ENCODE measurements at regions not wholly inside any gene's neighbourhood (a gene's known extent, or its start where the extent isn't known, plus 50 kb on each side); places are given as distances from the start of the nearest gene placed in this dataset.

GRCh38 chr3:30302027-30302426 is 304.4 kb upstream of the TGFBR2 start:
- no peak for DNase-seq
- TF ChIP-seq GATA1 (IDR thresholded peaks at IDR 0.05; ENCODE audit: low read depth, low read length): no peak
- no peak for TF ChIP-seq POLR2A (IDR thresholded peaks at IDR 0.05; ENCODE audit: low read length)

- DNase-seq: no peak
These were observed 302.6 kb upstream of the TGFBR2 start for GRCh38 chr3:30303770-30304169.

GRCh38 chr3:30305021-30305420 is 301.4 kb upstream of the TGFBR2 start:
- TF ChIP-seq GATA1 (IDR thresholded peaks at IDR 0.05; ENCODE audit: low read depth, low read length) (no peak), POLR2A (IDR thresholded peaks at IDR 0.05; ENCODE audit: low read length) (no peak)
- no peak for DNase-seq

More at GRCh38 chr3:30303770-30304169, 302.6 kb upstream of the TGFBR2 start:
- no peak for TF ChIP-seq GATA1 (IDR thresholded peaks at IDR 0.05; ENCODE audit: low read depth, low read length)
- TF ChIP-seq POLR2A (IDR thresholded peaks at IDR 0.05; ENCODE audit: low read length): no peak

GRCh38 chr3:30306896-30307295 is 299.5 kb upstream of the TGFBR2 start:
- DNase-seq: no peak
- TF ChIP-seq POLR2A (IDR thresholded peaks at IDR 0.05; ENCODE audit: low read length) (no peak), GATA1 (IDR thresholded peaks at IDR 0.05; ENCODE audit: low read depth, low read length) (no peak)

GRCh38 chr3:30307372-30307950 is 298.9 kb upstream of the TGFBR2 start:
- TF ChIP-seq GATA1 (IDR thresholded peaks at IDR 0.05; ENCODE audit: low read depth, low read length) (no peak), POLR2A (IDR thresholded peaks at IDR 0.05; ENCODE audit: low read length) (no peak)
- DNase-seq: no peak

GRCh38 chr3:30308131-30308530 is 298.3 kb upstream of the TGFBR2 start:
- TF ChIP-seq POLR2A (IDR thresholded peaks at IDR 0.05; ENCODE audit: low read length) (no peak), GATA1 (IDR thresholded peaks at IDR 0.05; ENCODE audit: low read depth, low read length) (no peak)
- DNase-seq: no peak

- DNase-seq: no peak
- TF ChIP-seq POLR2A (IDR thresholded peaks at IDR 0.05; ENCODE audit: low read length) (no peak), GATA1 (IDR thresholded peaks at IDR 0.05; ENCODE audit: low read depth, low read length) (no peak)
These were observed 296.1 kb upstream of the TGFBR2 start for GRCh38 chr3:30309961-30310954.

DNA sequence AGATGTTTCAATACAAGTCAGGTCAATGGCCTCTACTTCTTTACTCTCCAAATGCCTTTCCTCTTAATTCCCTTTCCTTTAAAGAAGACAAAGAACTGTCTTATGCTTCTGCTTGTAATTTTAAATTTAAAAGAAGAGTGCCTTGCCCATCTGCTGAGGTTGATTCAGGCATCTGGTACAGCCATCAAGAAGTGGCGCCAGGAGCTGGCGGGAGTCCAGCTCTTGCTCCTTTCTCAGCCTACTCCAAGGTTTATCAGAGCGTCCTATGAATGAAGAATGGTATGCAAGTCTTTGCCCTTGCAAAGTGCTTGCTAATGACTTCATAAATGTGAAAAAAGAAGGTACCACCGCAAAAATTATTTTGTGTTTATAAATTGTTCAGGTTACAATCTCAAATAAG is 294.6 kb upstream of the TGFBR2 start:
- DNase-seq: no peak

DNA sequence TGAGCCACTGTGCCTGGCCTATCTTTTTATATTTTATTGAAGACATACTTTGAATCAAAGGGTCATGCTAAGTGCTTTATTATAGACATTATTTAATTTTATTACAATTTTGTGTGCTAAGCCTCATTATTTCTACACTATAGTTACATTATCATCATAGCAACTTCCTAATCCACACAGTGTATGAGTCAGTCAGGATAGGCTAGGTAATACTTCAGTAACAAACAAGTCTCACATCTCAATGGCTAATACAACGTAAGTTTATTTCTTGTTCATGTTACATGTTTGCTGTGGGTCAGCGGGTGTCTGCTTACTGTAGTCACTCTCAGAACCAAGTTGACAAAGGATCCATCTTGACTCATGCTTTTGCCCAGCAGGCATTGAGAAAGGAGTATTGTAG is 292.6 kb upstream of the TGFBR2 start:
- TF ChIP-seq POLR2A (IDR thresholded peaks at IDR 0.05; ENCODE audit: low read length) (no peak), GATA1 (IDR thresholded peaks at IDR 0.05; ENCODE audit: low read depth, low read length) (no peak)
- no peak for DNase-seq

More for the DNA sequence above, 294.6 kb upstream of the TGFBR2 start:
- TF ChIP-seq POLR2A (IDR thresholded peaks at IDR 0.05; ENCODE audit: low read length) (no peak), GATA1 (IDR thresholded peaks at IDR 0.05; ENCODE audit: low read depth, low read length) (no peak)

- TF ChIP-seq POLR2A (IDR thresholded peaks at IDR 0.05; ENCODE audit: low read length): no peak
- TF ChIP-seq GATA1 (IDR thresholded peaks at IDR 0.05; ENCODE audit: low read depth, low read length): no peak
- no peak for DNase-seq
These were observed 291.6 kb upstream of the TGFBR2 start for GRCh38 chr3:30314757-30315325.

- DNase-seq: no peak
- TF ChIP-seq POLR2A (IDR thresholded peaks at IDR 0.05; ENCODE audit: low read length): no peak
- TF ChIP-seq GATA1 (IDR thresholded peaks at IDR 0.05; ENCODE audit: low read depth, low read length): no peak
These were observed 291.0 kb upstream of the TGFBR2 start for GRCh38 chr3:30315447-30315846.

- TF ChIP-seq GATA1 (IDR thresholded peaks at IDR 0.05; ENCODE audit: low read depth, low read length) (no peak), POLR2A (IDR thresholded peaks at IDR 0.05; ENCODE audit: low read length) (no peak)
- DNase-seq: no peak
These were observed 288.8 kb upstream of the TGFBR2 start for GRCh38 chr3:30317561-30317960.

- DNase-seq: no peak
- no peak for TF ChIP-seq POLR2A (IDR thresholded peaks at IDR 0.05; ENCODE audit: low read length)
- no peak for TF ChIP-seq GATA1 (IDR thresholded peaks at IDR 0.05; ENCODE audit: low read depth, low read length)
These were observed 288.3 kb upstream of the TGFBR2 start for GRCh38 chr3:30318110-30318509.

DNA sequence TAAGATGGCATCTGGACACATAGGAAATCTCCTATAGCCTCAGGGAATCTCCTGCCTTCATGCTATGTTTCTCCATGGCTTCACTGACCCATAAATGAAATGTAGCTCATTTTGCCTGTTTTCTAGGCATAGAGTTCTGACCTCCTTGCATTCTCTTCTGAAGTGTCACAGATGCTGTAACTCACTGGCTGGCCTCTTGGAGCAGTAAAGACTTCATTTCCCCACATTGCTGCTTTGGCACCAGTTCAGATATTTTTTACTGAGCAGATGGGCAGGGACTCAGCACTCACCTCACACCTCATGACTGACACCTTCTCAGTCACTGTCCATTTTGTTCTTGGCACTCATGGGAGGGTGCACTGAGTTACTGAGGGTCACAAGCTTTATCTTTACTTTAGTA is 286.7 kb upstream of the TGFBR2 start:
- DNase-seq: peak; percentile 18
- TF ChIP-seq GATA1 (IDR thresholded peaks at IDR 0.05; ENCODE audit: low read depth, low read length): no peak
- TF ChIP-seq POLR2A (IDR thresholded peaks at IDR 0.05; ENCODE audit: low read length): no peak
